ENCODE measurements at regions not wholly inside any gene's neighbourhood (a gene's known extent, or its start where the extent isn't known, plus 50 kb on each side); places are given as distances from the start of the nearest gene placed in this dataset.

- TF ChIP-seq ZNF462 (CRISPR knock-in tag; IDR thresholded peaks at IDR 0.05) (no peak), REST (IDR thresholded peaks at IDR 0.05; ENCODE audit: unreplicated experiment) (no peak), ZNF114 (CRISPR knock-in tag; IDR thresholded peaks at IDR 0.05) (no peak), ZNF331 (CRISPR knock-in tag; IDR thresholded peaks at IDR 0.05; ENCODE audit: low read depth) (no peak), EZH2phosphoT487 (IDR thresholded peaks at IDR 0.05; ENCODE audit: unreplicated experiment) (no peak), CREB1 (CRISPR knock-in tag; IDR thresholded peaks at IDR 0.05; ENCODE audit: low read depth) (no peak), CTCF (conservative IDR thresholded peaks at IDR 0.05; ENCODE audit: low read depth in 2 of 2) (no peak), STAT1 (IDR thresholded peaks at IDR 0.05; ENCODE audit: unreplicated experiment) (no peak), POLR2AphosphoS5 (IDR thresholded peaks at IDR 0.05; ENCODE audit: low read depth) (no peak), NANOG (IDR thresholded peaks at IDR 0.05; ENCODE audit: borderline replicate concordance) (no peak), EZH2 (IDR thresholded peaks at IDR 0.05; ENCODE audit: low read depth, unreplicated experiment) (no peak)
These were observed 280.3 kb downstream of the FAM72C start (continued) for GRCh38 chr1:143691400-143691891.

All from GM23338 (cell line).